IMR-90 (cell line): ENCODE measurements at regions not wholly inside any gene's neighbourhood (a gene's known extent, or its start where the extent isn't known, plus 50 kb on each side); places are given as distances from the start of the nearest gene placed in this dataset.

Experiments used
- ATAC-seq: fragments of 200-7000 bp; cut with Tn5 transposase; 2 replicates; pipeline ENCODE4 v1.9.1; 2020; ENCODE audit warnings: low read depth, mild to moderate bottlenecking, moderate library complexity
- BruUV-seq: library from RNA; stranded (reverse); fragments of 400-500 nt; replicated peaks from 2 replicates; lab custom pipeline; 2021; lab: Mats Ljungman, UMichigan
- CTCF ChIA-PET: fragments of 300-600 bp; formaldehyde crosslinking; extraction: SDS; loops from one replicate; lab custom pipeline; 2021; ENCODE audit warnings: antibody characterized with exemption; lab: Yijun Ruan, JAX
- POLR2A ChIA-PET: fragments of 300-600 bp; sonication (Branson Sonifier 250); formaldehyde crosslinking; loops from one replicate; lab custom pipeline; 2022; ENCODE audit warnings: antibody characterized with exemption; ENCODE audit not compliant: unreplicated experiment; lab: Charles Lee
- DNase-seq: peaks from one replicate; pipeline ENCODE4 v3.0.0; 2013
- H2AFZ ChIP-seq: replicated peaks from 2 replicates; pipeline ENCODE3; 2013; ENCODE audit warnings: low read length, mild to moderate bottlenecking; ENCODE audit not compliant: poor library complexity
- H2AK5ac ChIP-seq: 2 replicates; pipeline ENCODE4 v1.6.1; 2013; ENCODE audit warnings: low read depth, low read length, inconsistent platforms
- H2AK9ac ChIP-seq: replicated peaks from 2 replicates; pipeline ENCODE3; 2013; ENCODE audit warnings: mild to moderate bottlenecking, low read depth, low read length, moderate library complexity; ENCODE audit not compliant: poor library complexity
- H2BK120ac ChIP-seq: 2 replicates; pipeline ENCODE4 v1.6.1; 2013; ENCODE audit warnings: low read depth, low read length, inconsistent platforms
- H2BK15ac ChIP-seq: 3 replicates; pipeline ENCODE4 v1.6.1; 2013; ENCODE audit warnings: low read depth, low read length, inconsistent platforms
- H2BK20ac ChIP-seq: 2 replicates; pipeline ENCODE4 v1.6.1; 2013; ENCODE audit warnings: low read depth, mild to moderate bottlenecking, inconsistent platforms, low read length, moderate library complexity
- H2BK5ac ChIP-seq: 2 replicates; pipeline ENCODE4 v1.6.1; 2013; ENCODE audit warnings: mild to moderate bottlenecking, low read depth, low read length, inconsistent platforms; ENCODE audit not compliant: poor library complexity, severe bottlenecking
- H3K14ac ChIP-seq: replicated peaks from 2 replicates; pipeline ENCODE4 v1.6.1; 2013; ENCODE audit warnings: low read depth, low read length, inconsistent platforms
- H3K18ac ChIP-seq: 2 replicates; pipeline ENCODE4 v1.6.1; 2013; ENCODE audit warnings: low read depth, low read length, control low read depth
- H3K23ac ChIP-seq: 2 replicates; pipeline ENCODE4 v1.6.1; 2013; ENCODE audit warnings: low read depth, low read length, inconsistent platforms
- H3K27ac ChIP-seq: 2 replicates; pipeline ENCODE4 v1.5.1; 2013; ENCODE audit warnings: mild to moderate bottlenecking, control low read depth, low read length; ENCODE audit not compliant: insufficient read depth
- H3K27me3 ChIP-seq: 2 replicates; pipeline ENCODE4 v1.6.1; 2013; ENCODE audit warnings: low read length; ENCODE audit not compliant: control insufficient read depth, insufficient read depth
- H3K36me3 ChIP-seq: 2 replicates; pipeline ENCODE4 v1.6.1; 2013; ENCODE audit warnings: low read length, mixed read lengths; ENCODE audit not compliant: control insufficient read depth, insufficient read depth
- H3K4ac ChIP-seq: 2 replicates; pipeline ENCODE4 v1.6.1; 2013; ENCODE audit warnings: low read depth, low read length, inconsistent platforms
- H3K4me1 ChIP-seq: 2 replicates; pipeline ENCODE4 v1.6.1; 2013; ENCODE audit warnings: low read length, mixed read lengths; ENCODE audit not compliant: control insufficient read depth, insufficient read depth
- H3K4me2 ChIP-seq: 2 replicates; pipeline ENCODE4 v1.6.1; 2013; ENCODE audit warnings: low read depth, mild to moderate bottlenecking, control low read depth, low read length, moderate library complexity
- H3K4me3 ChIP-seq: 2 replicates; pipeline ENCODE4 v1.5.1; 2013; ENCODE audit warnings: low read depth, mild to moderate bottlenecking, control low read depth, low read length, moderate library complexity; ENCODE audit not compliant: insufficient read depth
- H3K56ac ChIP-seq: 2 replicates; pipeline ENCODE4 v1.6.1; 2013; ENCODE audit warnings: low read length, inconsistent platforms; ENCODE audit not compliant: insufficient read depth; ENCODE audit errors: extremely low read depth
- H3K79me1 ChIP-seq, 2 experiments: 2 replicates each; pipeline ENCODE4 v1.6.1; 2013; ENCODE audit warnings: low read length in 2 of 2, inconsistent platforms in 1 of 2, low read depth in 1 of 2
- H3K9ac ChIP-seq: 2 replicates; pipeline ENCODE4 v1.6.1; 2013; ENCODE audit warnings: low read depth, low read length, control low read depth
- H3K9me1 ChIP-seq: 2 replicates; pipeline ENCODE4 v1.6.1; 2013; ENCODE audit warnings: low read length, inconsistent platforms; ENCODE audit not compliant: insufficient read depth
- H3K9me3 ChIP-seq: 2 replicates; pipeline ENCODE4 v1.6.1; 2013; ENCODE audit warnings: low read length; ENCODE audit not compliant: control insufficient read depth, insufficient read depth
- H4K20me1 ChIP-seq: 2 replicates; pipeline ENCODE4 v1.6.1; 2013; ENCODE audit warnings: low read length, inconsistent platforms; ENCODE audit not compliant: insufficient read depth
- H4K5ac ChIP-seq: 2 replicates; pipeline ENCODE4 v1.6.1; 2013; ENCODE audit warnings: mild to moderate bottlenecking, low read depth, low read length, control low read depth
- H4K8ac ChIP-seq, 2 experiments: 2 replicates each; pipeline ENCODE4 v1.6.1; 2013; ENCODE audit warnings: low read depth in 2 of 2, low read length in 2 of 2, control low read depth in 1 of 2, inconsistent platforms in 1 of 2
- H4K91ac ChIP-seq: 2 replicates; pipeline ENCODE4 v1.6.1; 2013; ENCODE audit warnings: low read depth, low read length, inconsistent platforms; ENCODE audit not compliant: insufficient read depth
- BHLHE40 ChIP-seq: fragments of 150-350 bp; IDR thresholded peaks from 2 replicates; pipeline ENCODE4 v1.6.1; 2016; ENCODE audit warnings: mild to moderate bottlenecking, low read depth, low read length
- CEBPB ChIP-seq: IDR thresholded peaks from 2 replicates; pipeline ENCODE4 v1.6.1; 2012; ENCODE audit warnings: low read depth, low read length, improper control_type of control experiment
- CHD1 ChIP-seq: IDR thresholded peaks from 2 replicates; pipeline ENCODE4 v1.6.1; 2012; ENCODE audit warnings: low read depth, low read length, improper control_type of control experiment
- CTCF ChIP-seq: conservative IDR thresholded peaks from 2 replicates; pipeline ENCODE4 v1.5.1; 2012; ENCODE audit warnings: mild to moderate bottlenecking, low read depth, low read length, improper control_type of control experiment
- ELK1 ChIP-seq: fragments of 150-350 bp; IDR thresholded peaks from 2 replicates; pipeline ENCODE4 v1.6.1; 2016; ENCODE audit warnings: low read depth, mild to moderate bottlenecking, low read length, moderate library complexity, borderline replicate concordance
- FOS ChIP-seq: fragments of 150-350 bp; IDR thresholded peaks from 2 replicates; pipeline ENCODE4 v1.6.1; 2016; ENCODE audit warnings: low read depth, low read length
- MAFK ChIP-seq: IDR thresholded peaks from 2 replicates; pipeline ENCODE4 v1.6.1; 2012; ENCODE audit warnings: low read depth, low read length, improper control_type of control experiment
- MAZ ChIP-seq: IDR thresholded peaks from 2 replicates; pipeline ENCODE4 v1.6.1; 2012; ENCODE audit warnings: low read depth, mild to moderate bottlenecking, low read length, improper control_type of control experiment, moderate library complexity, borderline replicate concordance
- MXI1 ChIP-seq: IDR thresholded peaks from 2 replicates; pipeline ENCODE4 v1.6.1; 2012; ENCODE audit warnings: low read depth, mild to moderate bottlenecking, low read length, moderate library complexity, borderline replicate concordance
- NFE2L2 ChIP-seq: fragments of 150-350 bp; IDR thresholded peaks from 2 replicates; pipeline ENCODE4 v1.6.1; 2016; ENCODE audit warnings: low read depth, mild to moderate bottlenecking, low read length
- RAD21 ChIP-seq: IDR thresholded peaks from 2 replicates; pipeline ENCODE4 v1.6.1; 2012; ENCODE audit warnings: low read length, improper control_type of control experiment
- RCOR1 ChIP-seq: IDR thresholded peaks from 2 replicates; pipeline ENCODE4 v1.6.1; 2012; ENCODE audit warnings: mild to moderate bottlenecking, low read length, improper control_type of control experiment; ENCODE audit not compliant: insufficient replicate concordance
- RFX5 ChIP-seq: IDR thresholded peaks from 2 replicates; pipeline ENCODE4 v1.8.0; 2012; ENCODE audit warnings: low read depth, mild to moderate bottlenecking, low read length, moderate library complexity
- SMC3 ChIP-seq: fragments of 150-350 bp; IDR thresholded peaks from 2 replicates; pipeline ENCODE4 v1.6.1; 2016; ENCODE audit warnings: low read depth, mild to moderate bottlenecking, antibody characterized with exemption, low read length, moderate library complexity
- dilution Hi-C: fragments of 300-500 bp; cut with HindIII; formaldehyde crosslinking; loops from one replicate; pipeline ENCODE4 v1.14.3; 2018; ENCODE audit warnings: low sequenced_read_pairs; ENCODE audit not compliant: unreplicated experiment
- in situ Hi-C: fragments of 300-500 bp; cut with MboI; formaldehyde crosslinking; loops from 3 replicates; pipeline ENCODE4 v1.14.3; 2019; ENCODE audit warnings: low sequenced_read_pairs, inconsistent platforms, mixed read lengths
- intact Hi-C: fragments of 100-400 bp; cut with micrococcal nuclease; formaldehyde crosslinking; loops from 2 replicates; pipeline ENCODE4 v1.10.0; 2022
- TF ChIP-seq, protein P1 (sequence below): fragments of 150-350 bp; IDR thresholded peaks from 2 replicates; pipeline ENCODE4 v1.6.1; 2017; ENCODE audit warnings: mild to moderate bottlenecking, antibody characterized with exemption, low read length, low read depth

DNA sequence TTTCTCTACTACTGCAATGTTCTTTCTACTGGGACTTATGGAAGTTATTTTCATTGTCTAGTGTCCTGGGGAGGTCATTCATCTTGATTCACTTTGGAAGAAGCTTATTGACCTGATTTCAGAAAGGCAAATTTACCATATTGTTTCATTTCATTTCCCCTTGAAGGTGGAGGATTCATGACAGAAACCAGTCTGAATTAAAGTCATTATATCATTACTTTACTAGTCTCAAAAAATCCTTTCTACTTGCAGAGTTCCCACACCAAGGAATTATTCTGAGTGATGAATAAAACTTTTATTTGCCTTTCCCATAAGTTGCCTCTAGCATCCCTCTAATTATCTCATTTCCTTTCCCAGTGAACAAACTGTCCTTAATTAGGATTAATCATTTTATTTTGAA is 163.8 kb downstream of the RASSF9 start:
- H3K9ac ChIP-seq = no peak overlapping the region
- no peak overlapping the region for H2AFZ ChIP-seq
- TF ChIP-seq RCOR1 (no peak), BHLHE40 (no peak), MXI1 (no peak), SMC3 (no peak), MAZ (no peak), NFE2L2 (no peak), ELK1 (no peak), CEBPB (no peak), RFX5 (no peak), MAFK (no peak), CHD1 (no peak), CTCF (no peak), FOS (no peak), RAD21 (no peak)
- TF ChIP-seq, protein P1, sequence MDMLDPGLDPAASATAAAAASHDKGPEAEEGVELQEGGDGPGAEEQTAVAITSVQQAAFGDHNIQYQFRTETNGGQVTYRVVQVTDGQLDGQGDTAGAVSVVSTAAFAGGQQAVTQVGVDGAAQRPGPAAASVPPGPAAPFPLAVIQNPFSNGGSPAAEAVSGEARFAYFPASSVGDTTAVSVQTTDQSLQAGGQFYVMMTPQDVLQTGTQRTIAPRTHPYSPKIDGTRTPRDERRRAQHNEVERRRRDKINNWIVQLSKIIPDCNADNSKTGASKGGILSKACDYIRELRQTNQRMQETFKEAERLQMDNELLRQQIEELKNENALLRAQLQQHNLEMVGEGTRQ = no peak
- no peak overlapping the region for H4K5ac ChIP-seq
- H3K9me1 ChIP-seq = no peaks in the 10 kb centered on the region
- no peak overlapping the region for H3K14ac ChIP-seq
- H2BK5ac ChIP-seq = no peak overlapping the region
- dilution Hi-C loops (no loop called here), in situ Hi-C loops (no loop called here), intact Hi-C loops (no loop called here)
- no peak overlapping the region for H4K91ac ChIP-seq
- H4K8ac ChIP-seq = no peak overlapping the region
- BruUV-seq = no TSS peak
- ATAC-seq = no peak
- H3K79me1 ChIP-seq = no peaks in the 10 kb centered on the region
- no peak overlapping the region for H3K4me3 ChIP-seq
- no peaks in the 10 kb centered on the region for H3K36me3 ChIP-seq
- H3K4ac ChIP-seq = no peak overlapping the region
- no peak overlapping the region for H3K23ac ChIP-seq
- H3K4me2 ChIP-seq = no peak overlapping the region
- H3K18ac ChIP-seq = no peak overlapping the region
- DNase-seq = no peak
- H2BK20ac ChIP-seq = no peak overlapping the region
- no peak overlapping the region for H3K56ac ChIP-seq
- no peaks in the 10 kb centered on the region for H3K27me3 ChIP-seq
- no peak overlapping the region for H2AK5ac ChIP-seq
- H3K27ac ChIP-seq = no peak overlapping the region
- POLR2A ChIA-PET = no interaction called here
- H2BK120ac ChIP-seq = no peak overlapping the region
- CTCF ChIA-PET = no interaction called here
- no peak overlapping the region for H2BK15ac ChIP-seq
- no peaks in the 10 kb centered on the region for H3K4me1 ChIP-seq
- no peak overlapping the region for H2AK9ac ChIP-seq
- no peaks in the 10 kb centered on the region for H4K20me1 ChIP-seq
- H3K9me3 ChIP-seq = no peaks in the 10 kb centered on the region
